Suppressor macrophage (primary cell): ENCODE measurements at regions not wholly inside any gene's neighbourhood (a gene's known extent, or its start where the extent isn't known, plus 50 kb on each side); places are given as distances from the start of the nearest gene placed in this dataset.
"Not testable (repeated sequence)": the region's sequence is repeated elsewhere in the genome, so short reads cannot be mapped to it uniquely, and the experiment has no call there.

ENCODE experiments used
- DNase-seq, 4 experiments: peaks; one replicate each; pipeline ENCODE4 v3.0.0-alpha.2; 2020 to 2022

- no peak for DNase-seq
Observed at GRCh38 chr18:39232490-39232889, 1666.9 kb upstream of the CELF4 start.

- no peak for DNase-seq
Observed at GRCh38 chr18:39230086-39230803, 1664.6 kb upstream of the CELF4 start.

GRCh38 chr18:39227769-39228168, 1662.2 kb upstream of the CELF4 start:
- not testable (repeated sequence) for DNase-seq

- DNase-seq: no peak
Observed at GRCh38 chr18:39225373-39225772, 1659.8 kb upstream of the CELF4 start.

- no peak for DNase-seq
Observed at GRCh38 chr18:39223283-39223682, 1657.7 kb upstream of the CELF4 start.

GRCh38 chr18:39215920-39216319, 1650.3 kb upstream of the CELF4 start:
- no peak for DNase-seq

GRCh38 chr18:39211461-39211860, 1645.9 kb upstream of the CELF4 start:
- no peak for DNase-seq

- DNase-seq: no peak
Observed at GRCh38 chr18:39209173-39209572, 1643.6 kb upstream of the CELF4 start.

GRCh38 chr18:39208729-39209128, 1643.1 kb upstream of the CELF4 start:
- DNase-seq: peak in 2 of 4 experiments; percentile 22

- DNase-seq: no peak
Observed at GRCh38 chr18:39208190-39208589, 1642.6 kb upstream of the CELF4 start.

- peak in 2 of 4 experiments; percentile 2 to 5 for DNase-seq
Observed at GRCh38 chr18:39206398-39207103, 1641.0 kb upstream of the CELF4 start.

GRCh38 chr18:39205565-39206195, 1640.1 kb upstream of the CELF4 start:
- peak in 2 of 4 experiments; percentile 9 to 29 for DNase-seq

- no peak for DNase-seq
Observed at GRCh38 chr18:39200153-39200552, 1634.6 kb upstream of the CELF4 start.

- DNase-seq: no peak
Observed at GRCh38 chr18:39199231-39199855, 1633.7 kb upstream of the CELF4 start.

GRCh38 chr18:39198376-39198775, 1632.8 kb upstream of the CELF4 start:
- DNase-seq: no peak

GRCh38 chr18:39191931-39192330, 1626.3 kb upstream of the CELF4 start:
- no peak for DNase-seq

GRCh38 chr18:39191058-39191457, 1625.5 kb upstream of the CELF4 start:
- DNase-seq: no peak

GRCh38 chr18:39190508-39190907, 1624.9 kb upstream of the CELF4 start:
- peak; percentile 5 to 32 (median 18) for DNase-seq

- DNase-seq: no peak
Observed at GRCh38 chr18:39188278-39188677, 1622.7 kb upstream of the CELF4 start.

GRCh38 chr18:39186008-39186407, 1620.4 kb upstream of the CELF4 start:
- DNase-seq: no peak

- no peak for DNase-seq
Observed at GRCh38 chr18:39184176-39184575, 1618.6 kb upstream of the CELF4 start.

GRCh38 chr18:39178166-39178565, 1612.6 kb upstream of the CELF4 start:
- no peak for DNase-seq
